ENCODE measurements at regions not wholly inside any gene's neighbourhood (a gene's known extent, or its start where the extent isn't known, plus 50 kb on each side); places are given as distances from the start of the nearest gene placed in this dataset.

- DNase-seq (ENCODE audit: low read depth) = no peak
- TF ChIP-seq, protein P1, sequence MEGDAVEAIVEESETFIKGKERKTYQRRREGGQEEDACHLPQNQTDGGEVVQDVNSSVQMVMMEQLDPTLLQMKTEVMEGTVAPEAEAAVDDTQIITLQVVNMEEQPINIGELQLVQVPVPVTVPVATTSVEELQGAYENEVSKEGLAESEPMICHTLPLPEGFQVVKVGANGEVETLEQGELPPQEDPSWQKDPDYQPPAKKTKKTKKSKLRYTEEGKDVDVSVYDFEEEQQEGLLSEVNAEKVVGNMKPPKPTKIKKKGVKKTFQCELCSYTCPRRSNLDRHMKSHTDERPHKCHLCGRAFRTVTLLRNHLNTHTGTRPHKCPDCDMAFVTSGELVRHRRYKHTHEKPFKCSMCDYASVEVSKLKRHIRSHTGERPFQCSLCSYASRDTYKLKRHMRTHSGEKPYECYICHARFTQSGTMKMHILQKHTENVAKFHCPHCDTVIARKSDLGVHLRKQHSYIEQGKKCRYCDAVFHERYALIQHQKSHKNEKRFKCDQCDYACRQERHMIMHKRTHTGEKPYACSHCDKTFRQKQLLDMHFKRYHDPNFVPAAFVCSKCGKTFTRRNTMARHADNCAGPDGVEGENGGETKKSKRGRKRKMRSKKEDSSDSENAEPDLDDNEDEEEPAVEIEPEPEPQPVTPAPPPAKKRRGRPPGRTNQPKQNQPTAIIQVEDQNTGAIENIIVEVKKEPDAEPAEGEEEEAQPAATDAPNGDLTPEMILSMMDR (conservative IDR thresholded peaks at IDR 0.05; ENCODE audit: low read depth, low read length) = no peak
- H3K4me3 ChIP-seq (ENCODE audit: low read depth, low read length) = no peak overlapping the region
These were observed 60.7 kb upstream of the TOX2 start for GRCh38 chr20:43853918-43854317.

DNA sequence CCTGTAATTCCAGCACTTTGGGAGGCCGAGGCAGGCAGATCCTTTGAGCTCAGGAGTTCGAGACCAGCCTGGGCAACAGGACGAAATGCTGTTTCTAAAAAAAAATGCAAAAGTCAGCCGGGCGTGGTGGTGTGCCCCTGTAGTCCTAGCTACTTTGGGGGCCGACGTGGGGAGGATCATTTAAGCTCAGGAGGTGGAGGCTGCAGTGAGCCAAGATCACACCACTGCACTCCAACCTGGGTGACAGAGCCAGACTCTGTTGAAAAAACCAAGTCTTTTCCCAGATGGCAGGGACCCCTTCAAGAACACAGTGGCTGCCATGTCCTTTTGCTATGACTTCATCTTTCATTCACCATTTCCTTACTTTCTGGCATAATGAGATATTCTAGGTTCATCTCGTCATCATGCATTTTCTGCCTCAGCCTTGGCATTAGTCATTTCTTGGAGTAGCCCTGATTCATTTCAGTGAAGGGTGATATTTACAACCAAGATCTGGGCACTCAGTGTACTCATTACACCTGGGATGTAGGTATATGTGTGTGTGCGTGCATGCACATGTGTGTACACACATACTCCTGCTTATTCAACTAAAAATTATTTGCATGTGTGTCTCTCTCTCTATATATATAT lies 61.4 kb upstream of the TOX2 start:
- H3K4me3 ChIP-seq (ENCODE audit: low read depth, low read length) = no peak overlapping the region
- DNase-seq (ENCODE audit: low read depth) = no peak
- TF ChIP-seq, protein P1 (conservative IDR thresholded peaks at IDR 0.05; ENCODE audit: low read depth, low read length) = no peak

DNA sequence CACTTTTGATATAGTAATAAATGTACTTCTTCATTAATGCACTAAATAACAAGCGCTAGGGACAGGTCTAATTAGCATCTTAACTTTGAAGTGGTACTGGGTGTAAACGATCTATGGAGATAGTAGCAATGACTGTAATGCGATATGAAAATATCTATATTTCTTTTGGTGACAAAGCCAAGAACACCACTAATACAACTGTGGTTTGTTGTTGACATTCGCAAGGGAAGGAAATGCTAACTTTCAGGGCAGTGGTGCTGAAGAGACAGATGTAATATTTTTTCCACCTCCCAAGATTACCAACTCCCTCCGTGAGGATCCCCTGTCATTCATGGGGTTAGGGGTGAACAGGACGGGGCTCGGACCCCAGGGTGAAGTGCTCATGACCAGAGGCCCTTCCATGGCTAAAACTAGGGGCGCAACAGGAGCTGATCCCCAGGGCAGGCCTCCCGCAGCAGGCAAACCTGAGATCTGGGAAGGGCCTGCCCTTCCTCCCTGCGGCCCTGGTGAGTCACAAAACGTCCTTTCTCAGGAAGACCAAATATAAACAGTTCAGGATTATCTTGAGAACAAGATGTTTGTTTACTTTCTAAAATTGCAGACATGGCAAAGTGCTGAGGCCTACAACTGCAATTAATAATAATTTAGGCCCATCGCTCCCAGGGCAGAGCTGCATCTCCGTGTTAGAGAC lies 65.0 kb upstream of the TOX2 start:
- TF ChIP-seq, protein P1 (conservative IDR thresholded peaks at IDR 0.05; ENCODE audit: low read depth, low read length) = no peak
- no peak for DNase-seq (ENCODE audit: low read depth)
- no peak overlapping the region for H3K4me3 ChIP-seq (ENCODE audit: low read depth, low read length)

DNA sequence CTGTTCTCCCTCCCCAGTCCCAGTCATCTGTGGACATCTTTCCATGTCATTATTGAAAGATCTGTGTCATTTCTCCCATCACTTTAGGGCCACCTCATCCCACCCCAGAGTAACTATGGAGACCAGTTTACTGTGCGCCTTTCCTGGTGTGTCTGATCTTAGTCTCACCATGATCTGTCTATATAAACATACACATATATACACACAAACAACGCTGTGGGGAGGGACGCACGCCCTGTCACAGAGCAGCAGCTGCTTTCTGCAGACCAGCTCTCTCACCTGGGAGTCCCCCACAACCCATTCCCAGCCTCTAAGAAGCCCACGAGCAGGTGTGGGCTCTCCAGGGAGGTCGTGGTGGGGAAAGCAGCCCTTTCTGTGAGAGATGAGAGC lies 68.1 kb upstream of the TOX2 start:
- no peak overlapping the region for H3K4me3 ChIP-seq (ENCODE audit: low read depth, low read length)
- TF ChIP-seq, protein P1 (conservative IDR thresholded peaks at IDR 0.05; ENCODE audit: low read depth, low read length) = no peak
- DNase-seq (ENCODE audit: low read depth) = no peak

- H3K4me3 ChIP-seq (ENCODE audit: low read depth, low read length) = no peak overlapping the region
- TF ChIP-seq, protein P1 (conservative IDR thresholded peaks at IDR 0.05; ENCODE audit: low read depth, low read length) = peak; percentile 48
- peak; percentile 47 for DNase-seq (ENCODE audit: low read depth)
These were observed 69.7 kb upstream of the TOX2 start for GRCh38 chr20:43844778-43845614.

GRCh38 chr20:43843965-43844660 lies 70.5 kb upstream of the TOX2 start:
- no peak for DNase-seq (ENCODE audit: low read depth)
- no peak overlapping the region for H3K4me3 ChIP-seq (ENCODE audit: low read depth, low read length)
- TF ChIP-seq, protein P1 (conservative IDR thresholded peaks at IDR 0.05; ENCODE audit: low read depth, low read length) = no peak
